SK-N-SH (cell line): ENCODE measurements at regions not wholly inside any gene's neighbourhood (a gene's known extent, or its start where the extent isn't known, plus 50 kb on each side); places are given as distances from the start of the nearest gene placed in this dataset.
"Not testable (repeated sequence)": the region's sequence is repeated elsewhere in the genome, so short reads cannot be mapped to it uniquely, and the experiment has no call there.

ENCODE experiments used
- CTCF ChIA-PET: fragments of 300-600, 350-600 bp; formaldehyde crosslinking; extraction: SDS; loops from one replicate; lab custom pipeline; 2021; lab: Yijun Ruan, JAX
- POLR2A ChIA-PET: fragments of 350-600 bp; sonication (Branson Sonifier 250); formaldehyde crosslinking; extraction: SDS; loops from one replicate; lab custom pipeline; 2020; ENCODE audit warnings: antibody characterized with exemption, inconsistent platforms; lab: Yijun Ruan, JAX
- DNase-seq: peaks from one replicate; pipeline ENCODE4 v3.0.0; 2012
- H2AFZ ChIP-seq: fragments of 200-600 bp; sonication (generic); 2 replicates; pipeline ENCODE4 v1.8.1; 2016; ENCODE audit warnings: antibody characterized with exemption, mild to moderate bottlenecking, low read depth
- H3F3A ChIP-seq: fragments of 200-600 bp; sonication (generic); replicated peaks from 2 replicates; pipeline ENCODE3; 2016; ENCODE audit warnings: antibody characterized with exemption, mild to moderate bottlenecking; ENCODE audit not compliant: insufficient read depth
- H3K27ac ChIP-seq, 2 experiments: fragments of 200-500 bp in 1 of 2; fragments of 200-600 bp in 1 of 2; sonication (Bioruptor generic) in 1 of 2; sonication (generic), shearing (Covaris generic) in 1 of 2; 2 replicates each; pipeline versions ENCODE4 v1.5.1 to v1.6.1; 2014 to 2016; ENCODE audit warnings: low read depth in 2 of 2, inconsistent platforms in 1 of 2, low read length in 1 of 2, mild to moderate bottlenecking in 1 of 2, mixed read lengths in 1 of 2
- H3K27me3 ChIP-seq: fragments of 200-600 bp; sonication (generic), shearing (Covaris generic); 2 replicates; pipeline ENCODE4 v1.6.1; 2016; ENCODE audit warnings: mixed run types; ENCODE audit not compliant: insufficient read depth
- H3K36me3 ChIP-seq, 2 experiments: fragments of 200-500 bp in 1 of 2; fragments of 200-600 bp in 1 of 2; sonication (Bioruptor generic) in 1 of 2; sonication (generic) in 1 of 2; replicated peaks in 1 of 2; 2 replicates each; pipeline versions ENCODE3 to v1.5.1; 2014 to 2016; ENCODE audit warnings: low read length in 1 of 2, mild to moderate bottlenecking in 1 of 2; ENCODE audit not compliant: insufficient read depth in 2 of 2, control insufficient read depth in 1 of 2
- H3K4me1 ChIP-seq, 2 experiments: fragments of 200-500 bp in 1 of 2; fragments of 200-600 bp in 1 of 2; sonication (Bioruptor generic) in 1 of 2; sonication (generic), shearing (Covaris generic) in 1 of 2; 2 replicates each; pipeline versions ENCODE4 v1.5.1 to v1.6.1; 2014 to 2016; ENCODE audit warnings: low read depth in 1 of 2, low read length in 1 of 2, mixed run types in 1 of 2; ENCODE audit not compliant: insufficient read depth in 2 of 2, control insufficient read depth in 1 of 2
- H3K4me2 ChIP-seq: fragments of 200-600 bp; sonication (generic), shearing (Covaris generic); 2 replicates; pipeline ENCODE4 v1.6.1; 2017; ENCODE audit warnings: mixed run types
- H3K4me3 ChIP-seq, 2 experiments: fragments of 200-500 bp in 1 of 2; fragments of 200-600 bp in 1 of 2; sonication (Bioruptor generic) in 1 of 2; sonication (generic), shearing (Covaris generic) in 1 of 2; 2 replicates each; pipeline versions ENCODE4 v1.5.1 to v1.8.1; 2014 to 2016; ENCODE audit warnings: low read depth in 2 of 2, inconsistent platforms in 1 of 2, low read length in 1 of 2, mild to moderate bottlenecking in 1 of 2, mixed read lengths in 1 of 2, moderate library complexity in 1 of 2
- H3K79me2 ChIP-seq: fragments of 200-600 bp; sonication (generic); 2 replicates; pipeline ENCODE4 v1.8.1; 2017; ENCODE audit warnings: mild to moderate bottlenecking; ENCODE audit not compliant: insufficient read depth
- H3K9ac ChIP-seq: fragments of 200-600 bp; sonication (generic); 2 replicates; pipeline ENCODE4 v1.6.1; 2017; ENCODE audit warnings: mixed run types
- H3K9me2 ChIP-seq: fragments of 200-600 bp; sonication (generic); 2 replicates; pipeline ENCODE4 v1.6.1; 2017; ENCODE audit warnings: mixed run types
- H3K9me3 ChIP-seq: fragments of 200-600 bp; sonication (generic); 2 replicates; pipeline ENCODE4 v1.6.1; 2017; ENCODE audit warnings: mixed run types, mild to moderate bottlenecking, moderate library complexity
- H4K20me1 ChIP-seq: fragments of 200-600 bp; sonication (generic); 2 replicates; pipeline ENCODE4 v1.6.1; 2017; ENCODE audit warnings: mild to moderate bottlenecking, mixed run types; ENCODE audit not compliant: insufficient read depth
- CHD2 ChIP-seq: fragments of 150-350 bp; IDR thresholded peaks from 2 replicates; pipeline ENCODE4 v1.6.1; 2018; ENCODE audit warnings: low read length; ENCODE audit not compliant: partially characterized antibody
- ELF1 ChIP-seq: IDR thresholded peaks from 2 replicates; pipeline ENCODE4 v1.4.0; 2012
- FOXJ3 ChIP-seq: sonication (generic); formaldehyde crosslinking; IDR thresholded peaks from 2 replicates; pipeline ENCODE4 v1.5.1; 2020; ENCODE audit warnings: mild to moderate bottlenecking, missing genetic modification reagents
- MXI1 ChIP-seq: IDR thresholded peaks from 2 replicates; pipeline ENCODE4 v1.6.1; 2012; ENCODE audit warnings: mild to moderate bottlenecking, low read depth, low read length, improper control_type of control experiment
- NFIC ChIP-seq: IDR thresholded peaks from 2 replicates; pipeline ENCODE4 v1.4.0; 2012; ENCODE audit warnings: borderline replicate concordance
- POLR2AphosphoS5 ChIP-seq: IDR thresholded peaks from 2 replicates; pipeline ENCODE4 v1.6.1; 2012; ENCODE audit warnings: low read depth, low read length
- RAD21 ChIP-seq: IDR thresholded peaks from 2 replicates; pipeline ENCODE4 v1.6.1; 2012; ENCODE audit warnings: mild to moderate bottlenecking, low read length
- RCOR1 ChIP-seq: fragments of 150-350 bp; IDR thresholded peaks from 2 replicates; pipeline ENCODE4 v1.6.1; 2017; ENCODE audit warnings: antibody characterized with exemption, low read length
- RFX5 ChIP-seq: IDR thresholded peaks from 2 replicates; pipeline ENCODE4 v1.6.1; 2012; ENCODE audit warnings: mild to moderate bottlenecking, improper control_type of control experiment, low read length
- RXRA ChIP-seq: IDR thresholded peaks from 2 replicates; pipeline ENCODE4 v1.4.0; 2012; ENCODE audit warnings: low read depth, mild to moderate bottlenecking, borderline replicate concordance
- WGBS: methylation state at CpG from one replicate; pipeline ENCODE4 v1.1.6; 2017; ENCODE audit warnings: low lambda C conversion rate; 5-methylcytosine and 5-hydroxymethylcytosine counted together
- TF ChIP-seq, protein P1 (sequence below): fragments of 150-350 bp; IDR thresholded peaks from 2 replicates; pipeline ENCODE4 v1.6.1; 2016; ENCODE audit warnings: mild to moderate bottlenecking, low read depth, low read length
- TF ChIP-seq, protein P2 (sequence below): IDR thresholded peaks from 2 replicates; pipeline ENCODE4 v1.4.0; 2012; ENCODE audit warnings: low read depth, borderline replicate concordance

GRCh38 chrX:95956745-95957144 lies 727.9 kb upstream of the DIAPH2 start:
- H3K4me3 ChIP-seq: no peak overlapping the region
- H3K9ac ChIP-seq: no peak overlapping the region
- H3K9me3 ChIP-seq: no peaks in the 10 kb centered on the region
- H4K20me1 ChIP-seq: no peaks in the 10 kb centered on the region
- no peaks in the 10 kb centered on the region for H3K36me3 ChIP-seq
- CTCF ChIA-PET: no interaction called here
- no peak overlapping the region for H3K27ac ChIP-seq
- no peaks in the 10 kb centered on the region for H3K27me3 ChIP-seq
- no peaks in the 10 kb centered on the region; the same call in 1 of the 2 replicates for H3K9me2 ChIP-seq
- H3K79me2 ChIP-seq: no peaks in the 10 kb centered on the region
- no peak for DNase-seq
- TF ChIP-seq, protein P1, sequence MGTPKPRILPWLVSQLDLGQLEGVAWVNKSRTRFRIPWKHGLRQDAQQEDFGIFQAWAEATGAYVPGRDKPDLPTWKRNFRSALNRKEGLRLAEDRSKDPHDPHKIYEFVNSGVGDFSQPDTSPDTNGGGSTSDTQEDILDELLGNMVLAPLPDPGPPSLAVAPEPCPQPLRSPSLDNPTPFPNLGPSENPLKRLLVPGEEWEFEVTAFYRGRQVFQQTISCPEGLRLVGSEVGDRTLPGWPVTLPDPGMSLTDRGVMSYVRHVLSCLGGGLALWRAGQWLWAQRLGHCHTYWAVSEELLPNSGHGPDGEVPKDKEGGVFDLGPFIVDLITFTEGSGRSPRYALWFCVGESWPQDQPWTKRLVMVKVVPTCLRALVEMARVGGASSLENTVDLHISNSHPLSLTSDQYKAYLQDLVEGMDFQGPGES: no peak
- TF ChIP-seq RAD21 (no peak), ELF1 (no peak), NFIC (no peak), POLR2AphosphoS5 (no peak), RCOR1 (no peak), RXRA (no peak), CHD2 (no peak), MXI1 (no peak), RFX5 (no peak), FOXJ3 (CRISPR knock-in tag) (no peak)
- TF ChIP-seq, protein P2, sequence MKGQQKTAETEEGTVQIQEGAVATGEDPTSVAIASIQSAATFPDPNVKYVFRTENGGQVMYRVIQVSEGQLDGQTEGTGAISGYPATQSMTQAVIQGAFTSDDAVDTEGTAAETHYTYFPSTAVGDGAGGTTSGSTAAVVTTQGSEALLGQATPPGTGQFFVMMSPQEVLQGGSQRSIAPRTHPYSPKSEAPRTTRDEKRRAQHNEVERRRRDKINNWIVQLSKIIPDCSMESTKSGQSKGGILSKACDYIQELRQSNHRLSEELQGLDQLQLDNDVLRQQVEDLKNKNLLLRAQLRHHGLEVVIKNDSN: no peak
- H2AFZ ChIP-seq: no peak overlapping the region
- WGBS: 0% methylated on average over 1 of the region's 1 CpG
- H3K4me1 ChIP-seq: no peaks in the 10 kb centered on the region
- POLR2A ChIA-PET: no interaction called here
- no peaks in the 10 kb centered on the region for H3F3A ChIP-seq
- H3K4me2 ChIP-seq: no peak overlapping the region

GRCh38 chrX:95973456-95974095 lies 711.1 kb upstream of the DIAPH2 start:
- CTCF ChIA-PET, H3K79me2 ChIP-seq, H3K9me2 ChIP-seq, H3K36me3 ChIP-seq, H2AFZ ChIP-seq, POLR2A ChIA-PET, H3K27me3 ChIP-seq, H3K9me3 ChIP-seq, H3F3A ChIP-seq, H3K4me1 ChIP-seq, H3K4me3 ChIP-seq, DNase-seq, H3K4me2 ChIP-seq, H3K27ac ChIP-seq, H4K20me1 ChIP-seq, H3K9ac ChIP-seq: not testable (repeated sequence)
- 18% methylated on average over 8 of the region's 9 CpGs for WGBS
